NCI-H1436 (cell line): ENCODE measurements at regions not wholly inside any gene's neighbourhood (a gene's known extent, or its start where the extent isn't known, plus 50 kb on each side); places are given as distances from the start of the nearest gene placed in this dataset.

Experiments
- DNase-seq: peaks from one replicate; lab custom pipeline; 2025; lab: John Stamatoyannopoulos, UW

DNA sequence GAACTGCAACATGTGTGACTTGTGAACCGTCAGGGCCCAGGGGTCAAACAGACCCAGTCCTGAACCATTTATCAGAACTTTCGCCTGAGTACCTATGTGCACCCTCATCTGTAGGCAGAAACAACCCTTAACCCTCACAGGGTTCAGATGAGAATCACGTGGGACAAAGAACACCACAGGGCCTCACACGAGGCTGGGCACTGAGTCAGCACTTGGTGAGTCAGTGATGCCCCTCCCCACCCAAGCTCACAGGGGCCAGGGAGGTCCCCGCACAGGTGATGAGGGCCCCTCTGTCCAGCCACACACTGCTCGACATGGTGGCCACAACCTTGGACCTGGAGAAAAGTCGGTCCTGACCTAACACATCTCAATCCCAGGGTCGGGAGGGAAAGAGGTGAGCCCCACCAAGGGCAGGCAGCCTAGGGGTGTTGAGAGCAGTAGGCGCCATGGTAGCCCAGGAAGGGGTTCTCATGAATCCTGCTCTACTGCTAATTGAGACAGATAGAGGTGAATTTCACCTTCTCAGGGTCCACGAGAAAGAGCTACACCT lies 176.4 kb downstream of the SHANK2 start:
- no peak for DNase-seq

DNA sequence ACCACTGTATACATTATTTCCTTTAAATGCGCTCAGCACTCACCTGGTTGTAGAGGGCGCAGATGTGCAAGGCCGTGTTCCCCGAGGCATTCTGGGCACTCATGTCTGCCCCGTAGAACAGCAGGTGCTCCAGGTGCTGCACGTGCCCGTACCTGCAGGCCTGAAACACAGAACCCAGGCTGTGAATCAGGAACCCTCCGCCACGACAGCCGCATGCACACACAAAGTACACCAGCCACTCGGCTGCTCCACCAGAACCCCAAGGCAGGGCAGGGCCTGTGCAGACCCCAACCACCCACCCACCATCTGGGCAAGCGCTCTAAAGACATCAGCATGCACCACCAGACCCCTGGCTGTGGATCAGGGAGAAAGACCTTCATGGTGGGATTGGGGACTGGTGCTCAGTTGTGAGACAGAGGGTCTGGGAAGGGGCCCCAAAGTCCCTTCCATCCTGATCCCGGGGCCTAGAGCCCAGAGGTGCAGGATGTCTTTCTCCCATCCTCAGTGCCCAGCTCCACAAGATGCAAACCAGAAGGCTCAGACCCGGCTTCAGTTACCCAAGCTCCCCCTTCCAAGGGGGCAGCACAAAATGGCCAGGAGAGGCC lies 177.2 kb downstream of the SHANK2 start:
- DNase-seq = no peak

DNA sequence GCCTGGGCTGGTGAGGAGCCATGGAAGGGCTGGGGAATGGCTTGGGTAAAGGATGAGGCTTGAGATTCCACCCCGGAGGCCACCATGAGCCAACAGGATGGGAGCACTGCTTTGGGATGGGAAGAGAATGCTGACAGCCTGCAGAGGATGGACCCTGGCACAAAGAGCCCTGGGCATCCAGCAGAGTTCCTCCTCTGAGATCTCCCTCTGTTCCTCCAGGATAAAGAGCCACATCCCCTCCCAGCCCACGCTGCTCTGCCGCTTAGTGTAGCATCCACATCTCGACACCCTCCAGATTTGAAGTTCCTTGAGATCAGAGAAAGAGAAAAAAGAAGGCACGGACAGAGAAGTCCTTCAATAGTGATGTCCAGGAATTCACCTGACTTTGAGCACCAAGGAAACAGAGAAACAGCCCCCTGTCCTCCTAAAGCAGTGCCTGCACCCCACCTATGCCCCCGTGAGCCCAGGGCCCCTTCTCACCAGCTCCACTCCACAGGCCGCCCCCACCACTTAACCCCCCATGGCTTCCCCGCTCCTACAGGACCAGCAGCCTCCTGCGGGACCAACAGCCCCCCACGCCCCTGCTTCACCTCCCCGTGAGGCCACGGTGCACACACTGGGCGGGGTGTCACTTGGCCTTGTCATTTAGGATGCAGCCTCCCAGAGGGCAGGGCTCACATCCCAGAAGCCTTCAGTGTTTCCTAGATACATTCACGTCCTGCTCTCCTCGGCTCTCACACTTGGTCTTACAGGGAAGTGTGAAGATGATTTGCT lies 180.5 kb downstream of the SHANK2 start:
- no peak for DNase-seq

DNA sequence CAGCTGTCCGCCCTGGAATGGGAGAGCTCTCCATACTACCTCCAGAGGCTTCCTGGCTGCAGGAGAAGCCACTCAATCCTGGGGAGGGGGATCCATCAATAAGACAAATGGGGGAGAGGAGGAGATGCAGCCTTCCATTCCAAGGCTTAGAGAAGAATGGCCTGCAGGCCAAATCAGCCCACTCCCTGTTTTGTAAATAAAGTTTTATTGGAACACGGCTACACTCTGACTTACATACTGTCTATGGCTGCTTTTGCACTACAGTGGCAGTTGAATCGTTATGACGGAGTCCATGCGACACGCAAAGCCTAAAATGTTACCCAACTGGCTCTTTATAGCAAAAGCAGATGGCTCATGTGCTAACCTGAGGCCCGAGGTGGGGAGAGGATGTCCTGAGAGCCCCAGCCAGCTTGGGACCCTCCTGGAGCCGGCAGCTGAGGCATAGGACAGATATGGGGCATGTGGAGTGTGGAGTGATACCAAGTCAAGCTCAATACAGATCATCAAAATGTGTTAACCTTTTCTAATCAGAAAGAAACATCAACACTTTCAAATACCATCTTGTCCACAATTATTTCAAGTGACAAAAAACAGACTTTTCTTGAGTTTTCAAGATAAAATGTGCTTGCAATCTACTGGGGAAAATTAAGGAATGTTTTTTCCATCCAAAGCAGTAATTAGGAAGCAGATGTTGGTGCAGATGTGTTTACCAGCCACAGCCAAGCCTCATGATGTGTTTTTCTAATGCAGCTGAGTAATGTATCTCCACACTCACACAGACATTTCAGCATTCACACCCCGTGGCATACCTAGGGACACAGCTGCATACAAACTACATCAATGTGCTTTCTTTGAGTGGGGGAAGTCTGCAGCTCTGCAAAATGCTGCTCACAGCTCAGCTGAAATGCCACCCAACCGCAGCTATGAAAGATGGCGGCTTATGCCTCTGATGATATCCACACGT lies 181.6 kb downstream of the SHANK2 start:
- DNase-seq = no peak

DNA sequence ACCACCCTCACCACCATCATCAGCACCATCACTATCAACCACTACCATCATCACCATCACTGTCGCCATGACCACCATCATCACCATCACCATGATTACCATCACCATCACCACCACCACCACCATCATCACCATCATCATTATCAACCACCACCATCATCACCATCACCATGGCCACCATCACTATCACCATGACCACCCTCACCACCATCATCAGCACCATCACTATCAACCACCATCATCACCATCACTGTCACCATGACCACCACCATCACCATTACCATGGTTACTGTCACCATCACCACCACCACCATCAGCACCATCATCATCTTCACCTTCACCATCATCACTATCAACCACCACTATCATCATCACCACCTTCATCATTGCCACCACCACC lies 183.4 kb downstream of the SHANK2 start:
- no peak for DNase-seq

DNA sequence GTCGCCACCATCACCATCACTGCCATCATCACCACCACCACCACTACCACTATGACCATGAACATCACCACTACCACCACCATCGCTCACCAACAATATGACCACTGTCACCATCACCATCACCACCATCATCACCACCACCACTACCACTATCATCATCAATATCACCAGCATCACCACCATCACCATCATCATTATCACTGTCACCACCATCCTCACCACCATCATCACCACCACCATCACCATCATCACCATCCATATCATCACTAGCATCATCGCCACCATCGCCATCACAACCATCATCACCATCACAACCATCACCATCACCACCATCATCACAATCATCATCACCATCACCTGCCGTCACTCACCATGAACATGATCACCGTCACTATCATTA lies 184.6 kb downstream of the SHANK2 start:
- DNase-seq = no peak

DNA sequence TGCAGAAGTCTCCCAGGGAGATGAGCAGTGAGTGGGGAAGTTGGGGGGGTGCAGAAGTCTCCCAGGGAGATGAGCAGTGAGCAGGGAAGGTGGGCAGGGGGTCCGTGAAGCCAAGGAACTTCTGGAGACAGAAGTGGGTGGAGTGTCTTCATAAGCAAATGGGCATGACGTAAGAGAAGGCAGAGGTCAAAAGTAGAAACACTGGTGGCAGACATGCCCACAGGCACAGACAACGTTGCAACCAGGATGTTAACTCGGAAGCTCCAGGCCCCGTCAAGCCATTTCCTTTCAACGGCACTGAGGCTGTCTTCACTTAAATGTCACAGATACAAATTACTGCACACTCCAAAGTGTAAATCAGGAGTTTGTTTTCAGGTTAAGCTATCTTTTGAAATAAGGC lies 186.1 kb downstream of the SHANK2 start:
- no peak for DNase-seq

DNA sequence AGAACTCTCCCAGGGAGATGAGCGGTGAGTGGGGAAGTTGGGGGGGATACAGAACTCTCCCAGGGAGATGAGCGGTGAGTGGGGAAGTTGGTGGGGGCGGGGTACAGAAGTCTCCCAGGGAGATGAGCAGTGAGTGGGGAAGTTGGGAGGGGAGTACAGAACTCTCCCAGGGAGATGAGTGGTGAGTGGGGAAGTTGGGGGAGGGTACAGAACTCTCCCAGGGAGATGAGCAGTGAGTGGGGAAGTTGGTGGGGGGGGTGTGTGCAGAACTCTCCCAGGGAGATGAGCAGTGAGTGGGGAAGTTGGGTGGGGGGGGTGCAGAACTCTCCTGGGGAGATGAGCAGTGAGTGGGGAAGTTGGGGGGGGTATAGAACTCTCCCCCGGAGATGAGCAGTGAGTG lies 186.5 kb downstream of the SHANK2 start:
- DNase-seq = no peak

DNA sequence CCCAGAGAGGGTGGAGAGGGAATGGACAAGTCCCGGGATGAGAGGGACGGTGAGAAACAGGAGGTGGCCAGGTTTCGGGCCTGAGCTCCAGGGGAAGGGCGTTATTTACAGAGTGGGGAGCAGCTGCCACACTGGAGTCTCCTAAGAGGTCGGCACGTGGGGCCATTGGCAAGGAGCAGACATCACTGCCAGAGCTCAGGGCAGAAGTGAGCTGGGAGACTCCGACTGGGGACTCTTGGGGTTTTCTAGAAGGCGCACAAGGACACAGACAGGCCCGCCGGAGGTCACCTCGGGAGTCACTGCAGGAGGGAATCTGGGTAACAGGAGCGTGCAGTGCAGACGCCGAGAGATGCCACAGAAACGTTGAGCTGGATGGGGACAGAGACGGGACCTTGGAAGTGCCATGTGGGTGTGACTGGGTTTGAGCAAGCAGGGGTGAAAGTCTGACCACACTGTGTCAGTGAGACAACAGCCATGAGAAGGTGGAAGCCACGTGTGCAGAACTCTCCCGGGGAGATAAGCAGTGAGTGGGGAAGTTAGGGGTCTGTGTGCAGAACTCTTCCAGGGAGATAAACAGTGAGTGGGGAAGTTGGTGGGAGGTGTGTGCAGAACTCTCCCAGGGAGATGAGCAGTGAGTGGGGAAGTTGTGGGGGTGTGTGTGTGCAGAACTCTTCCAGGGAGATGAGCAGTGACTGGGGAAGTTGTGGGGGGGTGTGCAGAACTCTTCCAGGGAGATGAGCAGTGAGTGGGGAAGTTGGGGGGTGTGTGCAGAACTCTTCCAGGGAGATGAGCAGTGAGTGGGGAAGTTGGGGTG lies 187.5 kb downstream of the SHANK2 start:
- no peak for DNase-seq

DNA sequence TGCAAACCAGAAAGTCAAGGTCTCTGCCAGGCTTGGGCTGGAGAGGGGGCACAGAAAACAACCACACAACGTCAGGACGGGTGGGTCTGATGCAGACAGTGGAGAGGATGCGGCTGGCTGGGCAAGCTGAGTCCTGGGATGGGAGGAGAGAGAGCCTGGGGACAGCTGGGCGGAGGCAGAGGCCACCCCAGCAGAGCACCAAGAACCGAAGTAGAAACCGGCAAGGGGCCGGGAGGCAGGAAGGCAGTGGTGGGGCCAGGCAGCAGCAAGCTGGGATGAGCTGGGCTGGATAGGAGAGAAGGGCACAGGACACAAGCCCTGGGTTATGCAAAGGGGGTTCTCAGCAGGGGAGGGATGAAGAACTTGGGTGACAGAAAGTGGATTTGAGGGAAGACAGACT lies 188.2 kb downstream of the SHANK2 start:
- no peak for DNase-seq

DNA sequence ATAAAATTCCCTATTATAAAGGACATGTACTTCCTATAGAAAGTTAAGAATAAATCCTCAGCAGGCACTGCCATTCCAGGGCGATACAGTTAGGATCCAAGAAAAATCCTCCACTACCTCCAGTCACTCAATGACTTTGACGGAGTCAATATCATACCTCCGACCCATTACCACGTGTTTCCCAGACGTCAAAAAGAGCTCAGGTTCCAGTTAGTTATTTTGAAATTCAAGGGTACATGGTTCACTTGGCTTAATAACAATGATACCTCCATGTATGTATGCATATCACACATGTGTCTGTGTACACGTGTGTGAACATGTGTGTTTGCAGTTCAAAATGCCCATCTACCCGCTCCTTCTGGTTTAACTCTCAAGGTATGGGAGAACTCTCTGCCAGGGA lies 189.2 kb downstream of the SHANK2 start:
- no peak for DNase-seq

DNA sequence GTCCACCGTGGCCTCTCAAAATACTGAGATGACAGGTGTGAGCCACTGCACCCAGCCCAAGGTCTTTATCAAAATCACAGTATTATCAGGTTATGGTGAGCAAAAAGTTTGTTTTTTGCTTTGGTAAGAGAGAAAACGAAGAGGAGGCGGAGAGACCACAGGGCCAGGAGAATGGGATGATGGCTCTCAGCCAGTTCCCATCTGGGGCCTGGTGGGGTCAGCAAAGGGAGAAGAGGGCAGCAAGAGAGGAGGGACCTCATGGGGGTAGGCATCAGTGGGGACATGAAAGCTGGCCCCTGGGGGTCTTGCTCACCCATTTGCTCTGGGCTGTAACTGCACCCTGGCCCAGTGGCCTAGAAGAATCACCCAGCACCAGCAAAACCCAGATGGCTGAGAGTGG lies 190.2 kb downstream of the SHANK2 start:
- no peak for DNase-seq

DNA sequence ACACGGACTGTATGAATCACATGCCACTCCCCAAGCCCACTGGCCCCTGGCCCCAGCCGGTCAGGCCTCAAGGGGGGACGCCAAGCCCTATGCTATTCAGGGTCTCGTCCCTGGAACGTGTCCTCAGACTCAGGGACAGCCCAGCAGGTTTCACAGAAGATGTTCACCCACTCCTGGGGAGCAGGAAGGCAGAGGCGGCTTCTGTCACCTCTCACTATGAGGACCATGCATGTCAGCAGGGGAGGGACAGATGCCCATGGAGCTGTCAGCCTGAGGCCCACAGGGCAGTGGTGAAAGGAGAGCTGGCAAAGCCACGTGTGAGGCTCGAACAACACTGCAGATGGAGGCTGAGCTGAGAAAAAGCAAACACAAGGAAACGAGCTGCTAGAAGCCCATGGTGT lies 192.0 kb downstream of the SHANK2 start:
- DNase-seq = no peak

DNA sequence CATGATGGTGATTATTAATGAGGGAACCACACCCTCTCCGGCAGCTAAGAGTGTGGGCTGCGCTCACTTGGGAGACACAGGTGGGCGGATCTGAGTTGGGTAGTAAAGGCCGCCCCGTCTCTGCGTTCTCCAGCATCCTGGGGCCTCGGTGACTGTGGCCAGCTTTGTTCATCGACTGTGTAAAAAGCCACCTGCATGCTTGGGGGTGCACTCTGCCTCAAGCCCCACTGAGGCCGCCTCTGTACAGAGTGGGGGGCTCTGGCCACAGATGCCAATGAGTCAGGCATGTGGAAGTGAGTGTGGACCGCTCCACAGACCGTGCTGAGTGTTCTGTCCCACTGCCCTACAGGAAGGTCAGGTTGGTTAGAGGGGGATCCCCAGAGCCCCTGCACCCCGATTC lies 192.7 kb downstream of the SHANK2 start:
- DNase-seq = no peak

DNA sequence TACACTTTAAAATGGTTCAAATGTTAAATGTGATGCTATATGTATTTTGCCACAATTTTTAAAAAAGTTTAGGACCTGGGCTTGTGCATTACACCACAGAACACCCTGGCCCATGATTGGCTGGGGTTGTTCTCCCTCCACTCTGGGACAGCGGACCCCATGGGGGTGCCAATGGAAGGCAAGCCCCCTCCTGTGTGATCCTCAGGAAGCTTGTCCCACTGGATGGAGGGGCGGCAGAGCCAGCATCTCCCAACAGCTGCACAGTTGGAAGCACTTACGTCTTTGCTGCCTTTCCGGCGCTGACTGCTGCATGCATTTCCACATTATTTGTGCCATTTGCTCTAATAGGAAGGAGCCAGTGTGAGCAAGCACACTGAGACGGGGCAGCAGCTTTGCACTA lies 196.5 kb downstream of the SHANK2 start:
- DNase-seq = no peak
